ENCODE measurements at regions not wholly inside any gene's neighbourhood (a gene's known extent, or its start where the extent isn't known, plus 50 kb on each side); places are given as distances from the start of the nearest gene placed in this dataset.

DNA sequence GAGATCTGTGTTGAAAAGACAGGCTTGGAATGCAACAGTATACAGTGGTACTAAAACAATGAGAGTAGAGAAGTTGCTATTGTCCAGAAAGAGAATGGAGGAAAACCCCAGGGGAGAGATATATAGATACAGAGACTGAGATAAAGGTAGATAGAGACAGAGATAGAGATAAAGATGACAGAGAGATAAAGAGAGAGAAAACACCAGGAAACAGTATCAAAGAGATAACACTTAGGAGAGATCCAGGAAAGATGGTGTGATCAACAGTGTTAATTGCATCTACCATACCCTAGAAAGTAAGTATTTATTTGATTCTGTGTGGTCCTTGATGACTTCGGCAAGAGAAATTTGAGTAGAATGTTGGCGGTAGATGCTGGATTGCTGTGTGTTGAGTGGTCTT is 461.8 kb upstream of the RIOK2 start:
- DNase-seq (ENCODE audit: low read depth in 1 of 2, low spot score in 1 of 2), result no peak
- in situ Hi-C loops (cut with HindIII; ENCODE audit: low pct_unique_long_range_greater_than_20kb, low sequenced_read_pairs), result no loop called here
- TF ChIP-seq JUND (IDR thresholded peaks at IDR 0.05; ENCODE audit: low read depth), result no peak

DNA sequence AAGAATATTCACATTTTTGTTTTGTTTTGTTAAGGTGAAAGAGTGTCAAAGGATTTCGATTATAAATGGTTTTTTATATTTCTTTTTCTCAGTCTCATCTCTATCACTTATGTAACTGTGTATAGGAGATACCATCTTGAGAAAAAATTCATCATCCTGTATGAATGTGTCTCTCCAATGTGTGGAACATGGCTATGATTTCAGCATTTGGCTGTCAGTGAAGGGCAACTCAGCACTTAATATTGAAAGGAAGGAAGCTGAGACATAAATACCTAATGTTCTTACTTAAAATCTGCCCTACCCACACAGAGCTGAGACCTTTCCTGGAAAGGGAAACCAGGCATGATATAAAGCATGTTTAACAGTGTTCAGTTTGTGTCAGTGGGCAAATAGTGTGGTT is 474.2 kb upstream of the RIOK2 start:
- in situ Hi-C loops (cut with HindIII; ENCODE audit: low pct_unique_long_range_greater_than_20kb, low sequenced_read_pairs), result no loop called here
- no peak for DNase-seq (ENCODE audit: low read depth in 1 of 2, low spot score in 1 of 2)
- no peak for TF ChIP-seq JUND (IDR thresholded peaks at IDR 0.05; ENCODE audit: low read depth)

DNA sequence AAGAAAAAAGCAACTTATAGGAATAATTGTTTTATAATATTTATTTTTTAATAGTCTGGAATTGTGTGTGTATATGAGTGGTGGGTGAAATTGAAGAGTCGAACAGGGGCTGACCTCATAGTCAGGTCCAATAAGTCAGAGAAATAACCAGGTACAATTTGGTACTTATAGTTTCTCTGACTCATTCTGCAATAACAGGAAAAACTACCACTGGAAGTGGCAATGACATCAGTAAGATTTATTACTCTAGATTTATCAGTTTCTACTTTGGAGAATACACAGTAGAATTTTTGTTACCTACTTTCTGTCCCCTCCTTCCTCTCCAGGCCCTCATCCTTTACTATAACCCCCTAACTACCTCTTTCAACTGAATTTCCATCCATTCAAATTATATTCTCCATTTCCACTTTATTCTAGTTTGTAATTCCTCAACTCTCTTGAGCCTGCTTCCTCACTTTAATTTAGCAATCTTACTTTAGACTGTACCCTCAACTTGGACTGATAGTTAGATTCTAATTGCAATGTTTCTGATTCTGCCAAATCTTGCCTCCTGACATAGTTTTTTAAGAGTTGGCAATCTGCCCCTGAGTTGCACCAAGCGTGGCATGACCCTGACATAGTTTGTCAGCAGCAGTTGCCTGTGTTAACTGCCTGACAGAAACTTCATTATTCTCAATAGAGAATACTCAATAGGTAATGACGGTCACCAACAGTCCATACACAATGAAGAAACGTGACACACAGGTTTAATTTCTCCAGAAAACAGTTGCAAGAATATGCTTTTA is 475.3 kb upstream of the RIOK2 start:
- in situ Hi-C loops (cut with HindIII; ENCODE audit: low pct_unique_long_range_greater_than_20kb, low sequenced_read_pairs), result no loop called here

DNA sequence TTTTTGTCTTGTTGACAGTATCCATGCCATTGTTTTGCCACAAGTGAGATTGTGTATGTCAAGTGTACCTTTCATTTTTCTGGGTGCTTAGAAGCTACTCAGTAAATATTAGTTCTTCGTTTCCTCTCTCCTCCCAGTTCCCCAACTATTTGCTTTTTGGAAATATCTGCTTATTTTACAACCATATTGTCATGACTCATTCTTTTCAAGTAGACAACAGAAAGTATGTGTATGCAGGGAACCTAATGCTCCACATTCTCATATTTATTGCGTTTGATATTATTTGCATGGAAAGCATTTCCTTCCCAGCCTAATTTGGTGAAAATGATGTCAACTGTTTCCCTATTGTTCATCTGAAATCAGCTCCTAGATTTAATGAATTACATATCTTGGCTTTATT is 483.7 kb upstream of the RIOK2 start:
- no peak for DNase-seq (ENCODE audit: low read depth in 1 of 2, low spot score in 1 of 2)

More for the DNA sequence above, 475.3 kb upstream of the RIOK2 start:
- no peak for TF ChIP-seq JUND (IDR thresholded peaks at IDR 0.05; ENCODE audit: low read depth)
- no peak for DNase-seq (ENCODE audit: low read depth in 1 of 2, low spot score in 1 of 2)

DNA sequence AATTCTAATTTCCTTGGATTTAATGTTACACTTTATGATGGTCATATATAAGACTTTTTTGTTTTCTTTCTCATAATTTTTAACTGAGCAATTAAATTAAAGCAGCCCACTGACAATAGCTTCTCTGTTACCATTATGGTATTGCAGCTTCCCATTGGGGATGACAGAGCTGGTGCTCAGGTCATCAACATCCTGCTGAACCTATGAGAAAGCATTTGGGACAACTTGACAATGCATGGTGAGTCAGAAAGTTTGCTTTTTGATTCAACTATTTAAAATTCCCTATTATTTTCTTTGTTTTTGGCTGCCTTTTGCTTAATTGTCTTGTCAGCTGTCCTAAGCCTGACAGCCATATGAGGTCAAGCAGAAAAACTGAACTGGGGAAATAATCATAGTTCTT is 487.4 kb upstream of the RIOK2 start:
- no peak for TF ChIP-seq JUND (IDR thresholded peaks at IDR 0.05; ENCODE audit: low read depth)
- DNase-seq (ENCODE audit: low read depth in 1 of 2, low spot score in 1 of 2), result no peak

More for the DNA sequence above, 483.7 kb upstream of the RIOK2 start:
- in situ Hi-C loops (cut with HindIII; ENCODE audit: low pct_unique_long_range_greater_than_20kb, low sequenced_read_pairs), result no loop called here
- no peak for TF ChIP-seq JUND (IDR thresholded peaks at IDR 0.05; ENCODE audit: low read depth)

DNA sequence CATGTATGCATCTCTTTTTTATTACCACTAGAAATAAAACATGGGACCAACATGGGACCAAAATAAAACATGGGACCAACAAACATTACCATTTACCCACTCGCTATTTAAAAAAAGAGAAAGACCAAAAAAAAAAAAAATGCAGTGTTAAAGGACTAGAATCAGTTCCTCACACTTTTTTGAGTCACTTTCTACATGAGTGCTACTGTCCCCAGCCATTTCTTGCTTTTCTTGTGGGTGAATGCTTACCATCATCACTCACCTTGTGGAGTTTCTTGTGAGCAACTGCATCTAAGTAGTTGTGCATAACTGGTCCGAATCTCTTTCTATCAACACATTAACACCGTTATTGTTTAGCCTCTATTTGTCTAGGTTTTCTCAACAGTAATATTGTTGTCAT is 493.6 kb upstream of the RIOK2 start:
- in situ Hi-C loops (cut with HindIII; ENCODE audit: low pct_unique_long_range_greater_than_20kb, low sequenced_read_pairs), result no loop called here
- no peak for TF ChIP-seq JUND (IDR thresholded peaks at IDR 0.05; ENCODE audit: low read depth)
- DNase-seq (ENCODE audit: low read depth in 1 of 2, low spot score in 1 of 2), result no peak

More for the DNA sequence above, 487.4 kb upstream of the RIOK2 start:
- in situ Hi-C loops (cut with HindIII; ENCODE audit: low pct_unique_long_range_greater_than_20kb, low sequenced_read_pairs), result no loop called here

DNA sequence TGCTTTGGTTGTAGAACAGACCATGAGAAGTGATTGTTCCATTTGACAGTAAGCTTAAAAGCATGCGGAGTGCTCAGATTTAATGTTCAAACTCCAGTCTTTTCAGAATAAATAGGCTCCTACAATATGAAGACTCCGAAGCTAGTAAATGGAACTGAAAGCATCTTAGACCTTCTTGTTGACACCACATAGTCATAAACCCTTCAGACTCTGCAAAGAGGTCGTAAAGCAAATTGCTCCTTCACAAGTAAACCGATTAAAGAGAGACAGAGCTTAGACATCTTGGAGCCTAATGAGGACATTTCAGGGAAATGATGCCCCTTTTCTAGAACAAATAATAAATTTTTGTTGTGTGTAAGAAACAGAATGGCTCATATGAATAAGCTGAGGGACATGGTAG is 511.0 kb upstream of the RIOK2 start:
- no peak for TF ChIP-seq JUND (IDR thresholded peaks at IDR 0.05; ENCODE audit: low read depth)
- no peak for DNase-seq (ENCODE audit: low read depth in 1 of 2, low spot score in 1 of 2)
- in situ Hi-C loops (cut with HindIII; ENCODE audit: low pct_unique_long_range_greater_than_20kb, low sequenced_read_pairs), result no loop called here

DNA sequence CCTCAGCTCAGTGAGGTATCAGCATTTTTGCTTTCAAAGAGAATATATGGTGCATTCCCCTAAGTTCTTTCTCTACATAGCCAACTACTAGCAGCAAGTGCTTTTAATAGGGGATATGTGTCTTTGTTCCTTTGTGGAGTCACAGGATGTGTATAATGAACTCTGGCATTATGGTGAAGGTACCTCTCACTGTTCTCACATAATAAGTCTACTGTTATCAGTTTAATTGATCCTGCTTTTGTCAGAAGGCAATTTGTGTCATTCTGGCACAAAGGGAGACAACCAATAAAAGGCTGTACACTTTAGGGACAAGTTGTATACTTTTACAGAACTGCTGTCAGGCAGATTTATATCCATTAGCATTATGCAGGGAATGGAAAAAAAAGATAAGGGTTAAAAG is 531.4 kb upstream of the RIOK2 start:
- in situ Hi-C loops (cut with HindIII; ENCODE audit: low pct_unique_long_range_greater_than_20kb, low sequenced_read_pairs), result no loop called here
- DNase-seq (ENCODE audit: low read depth in 1 of 2, low spot score in 1 of 2), result no peak
- no peak for TF ChIP-seq JUND (IDR thresholded peaks at IDR 0.05; ENCODE audit: low read depth)

DNA sequence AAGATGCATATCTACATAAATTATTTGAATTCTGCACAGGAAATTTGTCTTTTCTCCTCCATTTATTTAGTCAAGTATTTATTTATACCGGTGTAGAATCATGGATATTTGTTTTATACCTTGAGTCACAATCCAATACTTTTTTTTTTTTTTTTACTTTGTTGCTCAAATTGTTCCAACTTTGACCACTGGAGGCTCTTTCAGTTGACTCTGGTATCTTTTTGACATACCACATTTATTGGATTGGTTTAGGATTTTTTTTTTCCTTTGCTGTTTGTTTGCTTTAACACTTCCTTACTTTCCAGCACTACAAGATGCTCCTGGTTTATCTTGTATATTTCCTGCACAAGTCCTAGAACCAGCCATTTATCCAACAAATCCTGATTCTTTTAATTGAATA is 543.1 kb upstream of the RIOK2 start:
- TF ChIP-seq JUND (IDR thresholded peaks at IDR 0.05; ENCODE audit: low read depth), result no peak
- no peak for DNase-seq (ENCODE audit: low read depth in 1 of 2, low spot score in 1 of 2)
- in situ Hi-C loops (cut with HindIII; ENCODE audit: low pct_unique_long_range_greater_than_20kb, low sequenced_read_pairs), result no loop called here

DNA sequence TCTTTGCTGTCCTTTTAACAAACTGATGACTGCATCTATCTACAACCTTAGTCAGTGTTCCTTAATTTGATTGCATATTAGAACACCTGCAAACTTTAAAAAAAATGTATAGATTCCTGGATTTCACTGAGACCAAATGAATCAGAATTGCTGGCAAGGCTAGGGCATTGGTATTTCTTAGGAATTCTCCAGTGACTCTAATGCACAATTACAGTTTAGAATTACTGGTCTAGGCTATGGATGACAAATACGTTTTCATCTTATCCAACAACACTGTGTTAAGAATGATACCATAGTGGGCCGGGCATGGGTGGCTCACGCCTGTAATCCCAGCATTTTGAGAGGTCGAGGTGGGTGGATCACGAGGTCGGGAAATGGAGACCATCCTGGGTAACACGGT is 545.9 kb upstream of the RIOK2 start:
- DNase-seq (ENCODE audit: low read depth in 1 of 2, low spot score in 1 of 2), result no peak
- in situ Hi-C loops (cut with HindIII; ENCODE audit: low pct_unique_long_range_greater_than_20kb, low sequenced_read_pairs), result no loop called here
- no peak for TF ChIP-seq JUND (IDR thresholded peaks at IDR 0.05; ENCODE audit: low read depth)

DNA sequence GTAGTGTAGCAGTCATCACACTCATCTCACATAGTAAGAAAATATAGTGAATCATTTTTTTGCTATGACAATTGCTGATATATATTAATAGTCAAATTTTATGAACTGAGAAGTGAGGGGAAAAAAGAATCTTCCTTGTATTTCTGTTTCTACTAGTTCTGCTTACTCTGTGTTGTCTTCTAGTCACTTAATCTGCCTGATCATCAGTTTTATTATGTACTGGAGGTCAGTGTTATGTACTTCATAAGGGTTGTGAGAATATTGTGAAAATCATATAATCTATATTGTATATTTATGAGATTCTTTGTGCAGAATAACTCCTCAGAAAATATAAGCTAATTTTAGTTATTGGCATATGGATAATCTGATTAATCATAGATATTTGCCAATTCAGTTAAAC is 546.9 kb upstream of the RIOK2 start:
- TF ChIP-seq JUND (IDR thresholded peaks at IDR 0.05; ENCODE audit: low read depth), result no peak
- in situ Hi-C loops (cut with HindIII; ENCODE audit: low pct_unique_long_range_greater_than_20kb, low sequenced_read_pairs), result no loop called here
- DNase-seq (ENCODE audit: low read depth in 1 of 2, low spot score in 1 of 2), result no peak

DNA sequence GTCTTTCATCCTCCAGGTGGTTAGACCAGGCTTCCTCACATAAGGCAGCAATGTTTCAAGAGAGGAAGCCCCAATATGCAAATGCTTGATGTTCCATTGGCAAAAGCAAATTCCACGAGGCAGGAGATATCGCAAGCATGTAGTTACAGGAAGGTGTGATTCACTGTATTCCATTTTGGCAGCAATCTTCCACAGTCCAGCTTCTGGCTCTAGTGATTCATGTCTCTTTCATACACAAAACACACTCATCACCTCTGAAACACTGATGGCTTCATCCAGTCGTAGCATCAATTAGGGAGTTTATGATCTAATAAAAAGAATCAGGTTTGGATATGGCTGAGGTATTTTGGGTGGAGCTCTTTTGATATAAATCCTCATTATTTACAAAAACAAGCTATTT is 552.2 kb upstream of the RIOK2 start:
- no peak for DNase-seq (ENCODE audit: low read depth in 1 of 2, low spot score in 1 of 2)
- in situ Hi-C loops (cut with HindIII; ENCODE audit: low pct_unique_long_range_greater_than_20kb, low sequenced_read_pairs), result no loop called here
- TF ChIP-seq JUND (IDR thresholded peaks at IDR 0.05; ENCODE audit: low read depth), result no peak

DNA sequence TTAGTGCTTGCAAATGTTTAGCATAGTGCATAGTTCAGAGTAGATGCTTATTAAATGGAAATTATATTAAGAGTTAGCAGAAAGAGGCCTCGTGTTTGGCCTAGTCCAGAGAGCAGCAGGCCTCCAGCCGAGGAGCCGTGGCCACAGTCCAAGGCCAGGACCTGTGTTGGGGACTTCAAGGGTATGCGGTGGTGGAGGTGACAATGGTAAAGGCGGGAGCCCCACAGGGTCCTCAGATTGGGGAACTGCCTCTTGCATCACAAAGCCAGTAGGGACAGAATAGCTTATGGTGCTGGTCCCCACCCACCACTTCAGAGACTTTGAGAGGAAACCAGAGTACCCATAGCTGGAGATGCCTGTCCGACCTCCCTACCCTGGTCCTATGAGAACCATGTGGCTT is 554.6 kb upstream of the RIOK2 start:
- TF ChIP-seq JUND (IDR thresholded peaks at IDR 0.05; ENCODE audit: low read depth), result no peak
- DNase-seq (ENCODE audit: low read depth in 1 of 2, low spot score in 1 of 2), result no peak
- in situ Hi-C loops (cut with HindIII; ENCODE audit: low pct_unique_long_range_greater_than_20kb, low sequenced_read_pairs), result no loop called here

DNA sequence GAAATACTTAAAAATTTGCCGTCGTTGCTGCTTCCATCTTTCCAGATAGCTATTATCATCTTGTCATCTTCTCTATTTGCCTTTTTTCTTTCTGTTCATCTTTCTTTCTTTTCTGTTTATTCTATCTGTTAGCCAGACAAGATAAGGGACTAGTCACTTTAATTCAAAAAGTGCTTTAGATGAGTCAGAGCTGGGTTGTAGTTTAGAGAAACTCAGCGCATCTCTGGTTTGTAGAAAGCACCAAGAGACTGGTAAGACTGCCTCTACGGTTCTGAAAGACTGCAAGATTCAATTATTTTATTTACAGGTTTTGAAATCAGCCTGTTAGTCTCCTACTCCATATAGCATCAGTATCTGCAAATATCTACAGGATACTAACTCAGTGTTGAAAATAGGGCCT is 562.8 kb upstream of the RIOK2 start:
- in situ Hi-C loops (cut with HindIII; ENCODE audit: low pct_unique_long_range_greater_than_20kb, low sequenced_read_pairs), result no loop called here

More for the DNA sequence above, 562.8 kb upstream of the RIOK2 start:
- TF ChIP-seq JUND (IDR thresholded peaks at IDR 0.05; ENCODE audit: low read depth), result no peak
- no peak for DNase-seq (ENCODE audit: low read depth in 1 of 2, low spot score in 1 of 2)

Data from T47D (cell line).